ENCODE measurements at regions not wholly inside any gene's neighbourhood (a gene's known extent, or its start where the extent isn't known, plus 50 kb on each side); places are given as distances from the start of the nearest gene placed in this dataset.

DNA sequence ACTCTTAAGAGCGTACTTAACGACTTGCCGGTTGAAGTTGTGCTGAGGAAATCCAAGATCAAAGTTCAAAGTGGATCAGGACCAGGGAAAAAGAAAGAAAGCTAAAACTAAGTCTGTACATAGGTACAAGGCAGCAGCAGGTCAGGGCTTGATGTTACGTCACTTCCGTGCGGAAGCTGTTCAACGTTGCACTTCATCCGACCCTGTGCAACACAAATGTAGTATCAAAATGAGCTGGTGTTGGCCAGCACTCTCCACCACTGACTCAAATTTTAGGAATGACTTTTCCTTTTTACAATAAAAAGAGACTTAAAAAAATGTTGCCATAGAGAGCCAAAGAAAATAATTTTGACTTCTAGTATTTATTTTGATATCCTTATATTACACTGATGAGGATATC is 1315.4 kb downstream of the EFNB2 start:
- H3K27ac ChIP-seq, result no peak overlapping the region
- no peaks in the 10 kb centered on the region for H3K4me1 ChIP-seq
- WGBS, 2 donors, result 92 to 94% methylated on average over 8 of the region's 8 CpGs
- no peaks in the 10 kb centered on the region for H3K36me3 ChIP-seq
- H3K27me3 ChIP-seq, result no peaks in the 10 kb centered on the region
- no peak for DNase-seq
- TF ChIP-seq POLR2AphosphoS5 (IDR thresholded peaks at IDR 0.05) (no peak), EP300 (IDR thresholded peaks at IDR 0.05) (no peak), POLR2A (IDR thresholded peaks at IDR 0.05) (no peak)
- TF ChIP-seq, protein P1, sequence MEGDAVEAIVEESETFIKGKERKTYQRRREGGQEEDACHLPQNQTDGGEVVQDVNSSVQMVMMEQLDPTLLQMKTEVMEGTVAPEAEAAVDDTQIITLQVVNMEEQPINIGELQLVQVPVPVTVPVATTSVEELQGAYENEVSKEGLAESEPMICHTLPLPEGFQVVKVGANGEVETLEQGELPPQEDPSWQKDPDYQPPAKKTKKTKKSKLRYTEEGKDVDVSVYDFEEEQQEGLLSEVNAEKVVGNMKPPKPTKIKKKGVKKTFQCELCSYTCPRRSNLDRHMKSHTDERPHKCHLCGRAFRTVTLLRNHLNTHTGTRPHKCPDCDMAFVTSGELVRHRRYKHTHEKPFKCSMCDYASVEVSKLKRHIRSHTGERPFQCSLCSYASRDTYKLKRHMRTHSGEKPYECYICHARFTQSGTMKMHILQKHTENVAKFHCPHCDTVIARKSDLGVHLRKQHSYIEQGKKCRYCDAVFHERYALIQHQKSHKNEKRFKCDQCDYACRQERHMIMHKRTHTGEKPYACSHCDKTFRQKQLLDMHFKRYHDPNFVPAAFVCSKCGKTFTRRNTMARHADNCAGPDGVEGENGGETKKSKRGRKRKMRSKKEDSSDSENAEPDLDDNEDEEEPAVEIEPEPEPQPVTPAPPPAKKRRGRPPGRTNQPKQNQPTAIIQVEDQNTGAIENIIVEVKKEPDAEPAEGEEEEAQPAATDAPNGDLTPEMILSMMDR (IDR thresholded peaks at IDR 0.05), result no peak
- H3K4me3 ChIP-seq, result no peak overlapping the region
- H3K9me3 ChIP-seq, result no peaks in the 10 kb centered on the region
- intact Hi-C loops (cut with DNase I), result no loop called here

DNA sequence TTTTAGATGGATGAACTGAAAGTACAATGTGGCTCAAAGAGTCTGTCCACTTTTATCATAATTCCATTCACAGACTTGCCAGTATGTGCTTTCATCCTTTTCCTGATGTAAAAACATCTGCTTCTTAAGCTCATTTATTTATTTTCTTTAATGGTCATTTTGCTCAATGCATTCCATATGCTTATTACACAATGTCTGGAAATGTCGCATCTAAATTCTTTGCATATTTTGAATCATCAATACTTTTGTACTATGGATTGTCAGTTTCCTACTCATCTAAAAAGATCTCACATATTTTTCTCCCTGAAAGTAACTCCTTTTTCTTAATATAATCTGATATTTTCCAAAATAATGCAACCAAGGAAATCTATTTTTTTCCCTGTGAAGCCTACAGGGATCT is 1315.8 kb downstream of the EFNB2 start:
- no peak overlapping the region for H3K4me3 ChIP-seq
- H3K4me1 ChIP-seq, result no peaks in the 10 kb centered on the region
- H3K27me3 ChIP-seq, result no peaks in the 10 kb centered on the region
- TF ChIP-seq POLR2A (IDR thresholded peaks at IDR 0.05), result no peak
- TF ChIP-seq, protein P1 (IDR thresholded peaks at IDR 0.05), result no peak
- TF ChIP-seq EP300 (IDR thresholded peaks at IDR 0.05), result no peak
- TF ChIP-seq POLR2AphosphoS5 (IDR thresholded peaks at IDR 0.05), result no peak
- DNase-seq, result no peak
- H3K9me3 ChIP-seq, result no peaks in the 10 kb centered on the region
- no peaks in the 10 kb centered on the region for H3K36me3 ChIP-seq
- no peak overlapping the region for H3K27ac ChIP-seq
- WGBS, 2 donors, result 75 to 92% methylated on average over 1 of the region's 1 CpG
- intact Hi-C loops (cut with DNase I), result no loop called here

DNA sequence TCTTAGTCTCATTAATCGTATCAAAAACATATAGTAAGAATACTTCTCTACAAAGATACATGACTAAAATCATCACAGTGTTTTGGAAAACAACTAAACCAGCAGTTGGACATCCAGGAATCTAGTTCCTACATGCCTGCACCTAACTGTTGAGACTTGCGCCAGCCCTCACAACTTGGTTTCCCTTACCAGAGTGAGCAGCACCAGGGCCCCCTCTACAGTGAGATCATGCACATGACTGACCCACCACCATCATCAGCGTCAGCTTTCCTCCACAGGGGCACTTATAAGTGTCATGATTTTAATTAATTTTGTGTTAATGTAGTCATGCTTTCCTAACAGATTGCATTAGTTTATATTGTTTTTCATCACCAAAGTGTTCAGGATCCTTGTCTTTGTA is 1322.0 kb downstream of the EFNB2 start:
- Histone ChIP-seq H3K36me3 (no peaks in the 10 kb centered on the region), H3K4me3 (no peak overlapping the region), H3K4me1 (no peaks in the 10 kb centered on the region), H3K27ac (no peak overlapping the region), H3K27me3 (no peaks in the 10 kb centered on the region), H3K9me3 (no peaks in the 10 kb centered on the region)
- intact Hi-C loops (cut with DNase I), result no loop called here
- DNase-seq, result no peak
- 93 to 95% methylated on average over 3 of the region's 3 CpGs for WGBS, 2 donors
- TF ChIP-seq, protein P1 (IDR thresholded peaks at IDR 0.05), result no peak
- TF ChIP-seq POLR2AphosphoS5 (IDR thresholded peaks at IDR 0.05) (no peak), EP300 (IDR thresholded peaks at IDR 0.05) (no peak), POLR2A (IDR thresholded peaks at IDR 0.05) (no peak)

DNA sequence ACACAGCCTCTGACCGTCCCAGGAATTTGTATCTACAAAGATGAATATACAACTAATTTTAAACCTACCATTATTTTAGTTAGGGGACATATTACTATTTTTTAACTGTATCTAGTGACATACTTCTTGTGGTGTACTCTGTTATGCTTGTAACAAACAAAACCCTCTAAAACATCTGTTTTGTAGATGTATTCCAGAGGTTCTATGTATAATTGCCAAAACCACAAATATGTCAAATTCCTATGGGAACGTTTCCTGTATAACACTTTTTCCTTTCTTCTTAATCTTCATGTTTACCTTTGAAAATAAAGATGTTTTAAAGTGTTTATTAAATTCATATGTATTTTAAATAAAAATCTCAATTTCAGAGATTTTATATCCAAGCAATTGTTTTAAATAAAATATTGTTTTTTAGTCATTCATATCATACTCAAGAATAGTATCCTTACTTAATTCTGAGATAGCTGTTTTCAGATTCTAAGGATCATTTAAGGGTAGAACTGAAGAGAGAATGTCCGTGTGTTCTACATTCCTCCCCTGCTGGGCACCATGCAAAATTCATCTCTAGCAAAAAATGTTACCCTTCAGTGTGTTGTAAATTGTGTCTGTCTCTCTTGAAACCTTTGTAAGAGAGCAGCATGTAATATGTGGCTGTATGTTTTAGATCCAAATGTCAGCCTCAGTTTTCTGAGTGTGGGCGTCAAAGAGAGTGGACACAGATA is 1327.7 kb downstream of the EFNB2 start:
- no peaks in the 10 kb centered on the region for H3K9me3 ChIP-seq
- H3K4me1 ChIP-seq, result no peaks in the 10 kb centered on the region
- intact Hi-C loops (cut with DNase I), result no loop called here
- no peaks in the 10 kb centered on the region for H3K27me3 ChIP-seq
- no peak for DNase-seq
- H3K36me3 ChIP-seq, result no peaks in the 10 kb centered on the region
- H3K4me3 ChIP-seq, result no peak overlapping the region
- TF ChIP-seq EP300 (IDR thresholded peaks at IDR 0.05) (no peak), POLR2A (IDR thresholded peaks at IDR 0.05) (no peak), POLR2AphosphoS5 (IDR thresholded peaks at IDR 0.05) (no peak)
- TF ChIP-seq, protein P1 (IDR thresholded peaks at IDR 0.05), result no peak
- no peak overlapping the region for H3K27ac ChIP-seq
- WGBS, 2 donors, result 48 to 66% methylated on average over 4 of the region's 4 CpGs

DNA sequence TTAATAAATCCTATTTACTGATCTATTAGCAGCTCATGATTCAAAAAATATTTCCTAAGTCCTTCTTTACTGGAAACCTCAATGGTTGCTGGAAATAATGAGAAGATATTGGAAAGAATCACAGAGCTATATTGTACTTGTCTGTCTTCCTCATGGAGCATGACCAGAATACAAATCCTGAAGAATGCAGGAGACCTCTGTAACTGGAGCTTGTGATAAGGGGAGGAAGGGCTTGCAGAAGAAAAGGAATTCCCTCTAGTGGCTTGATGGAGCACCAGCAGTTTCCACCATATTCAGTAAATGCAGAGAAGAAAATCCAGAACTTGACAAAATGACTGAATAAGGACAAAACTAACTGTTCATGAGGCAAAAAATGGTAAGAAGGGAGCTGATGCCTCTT is 1333.1 kb downstream of the EFNB2 start:
- H3K36me3 ChIP-seq, result no peaks in the 10 kb centered on the region
- no peak for DNase-seq
- no peaks in the 10 kb centered on the region for H3K27me3 ChIP-seq
- TF ChIP-seq POLR2A (IDR thresholded peaks at IDR 0.05), result no peak
- TF ChIP-seq, protein P1 (IDR thresholded peaks at IDR 0.05), result peak in 1 of 4 experiments; percentile 16
- H3K9me3 ChIP-seq, result no peaks in the 10 kb centered on the region
- H3K27ac ChIP-seq, result no peak overlapping the region
- no peak overlapping the region for H3K4me3 ChIP-seq
- no peaks in the 10 kb centered on the region for H3K4me1 ChIP-seq
- intact Hi-C loops (cut with DNase I), result no loop called here
